Glutamatergic neuron (in vitro differentiated cells): ENCODE measurements at regions not wholly inside any gene's neighbourhood (a gene's known extent, or its start where the extent isn't known, plus 50 kb on each side); places are given as distances from the start of the nearest gene placed in this dataset.

ENCODE experiments used
- DNase-seq: peaks from one replicate; pipeline ENCODE4 v3.0.0; 2022
- H3K27ac Mint-ChIP-seq: one replicate; pipeline ENCODE4 v1.8.0; 2020; ENCODE audit warnings: mild to moderate bottlenecking, mixed read lengths, inconsistent platforms; ENCODE audit not compliant: unreplicated experiment
- H3K27me3 Mint-ChIP-seq: one replicate; pipeline ENCODE4 v1.8.0; 2020; ENCODE audit warnings: mild to moderate bottlenecking, moderate library complexity, mixed read lengths, inconsistent platforms; ENCODE audit not compliant: unreplicated experiment
- H3K36me3 Mint-ChIP-seq: one replicate; pipeline ENCODE4 v1.8.0; 2020; ENCODE audit warnings: mild to moderate bottlenecking, mixed read lengths, inconsistent platforms; ENCODE audit not compliant: unreplicated experiment
- H3K4me1 Mint-ChIP-seq: one replicate; pipeline ENCODE4 v1.8.0; 2020; ENCODE audit warnings: mild to moderate bottlenecking, low read depth, mixed read lengths, inconsistent platforms; ENCODE audit not compliant: unreplicated experiment
- H3K4me3 Mint-ChIP-seq: one replicate; pipeline ENCODE4 v1.8.0; 2020; ENCODE audit warnings: mild to moderate bottlenecking, mixed read lengths, inconsistent platforms; ENCODE audit not compliant: unreplicated experiment
- H3K9me3 Mint-ChIP-seq: one replicate; pipeline ENCODE4 v1.8.0; 2020; ENCODE audit warnings: mild to moderate bottlenecking, moderate library complexity, mixed read lengths, inconsistent platforms; ENCODE audit not compliant: unreplicated experiment
- TF ChIP-seq, protein P1 (sequence below): fragments of 200-600 bp; sonication (generic); IDR thresholded peaks from one replicate; pipeline ENCODE4 v1.5.0; 2021; ENCODE audit not compliant: partially characterized antibody, unreplicated experiment

- Mint-ChIP-seq H3K27ac (no peak overlapping the region), H3K36me3 (no peaks in the 10 kb centered on the region), H3K4me1 (no peaks in the 10 kb centered on the region), H3K27me3 (no peaks in the 10 kb centered on the region), H3K9me3 (no peaks in the 10 kb centered on the region), H3K4me3 (no peak overlapping the region)
- TF ChIP-seq, protein P1, sequence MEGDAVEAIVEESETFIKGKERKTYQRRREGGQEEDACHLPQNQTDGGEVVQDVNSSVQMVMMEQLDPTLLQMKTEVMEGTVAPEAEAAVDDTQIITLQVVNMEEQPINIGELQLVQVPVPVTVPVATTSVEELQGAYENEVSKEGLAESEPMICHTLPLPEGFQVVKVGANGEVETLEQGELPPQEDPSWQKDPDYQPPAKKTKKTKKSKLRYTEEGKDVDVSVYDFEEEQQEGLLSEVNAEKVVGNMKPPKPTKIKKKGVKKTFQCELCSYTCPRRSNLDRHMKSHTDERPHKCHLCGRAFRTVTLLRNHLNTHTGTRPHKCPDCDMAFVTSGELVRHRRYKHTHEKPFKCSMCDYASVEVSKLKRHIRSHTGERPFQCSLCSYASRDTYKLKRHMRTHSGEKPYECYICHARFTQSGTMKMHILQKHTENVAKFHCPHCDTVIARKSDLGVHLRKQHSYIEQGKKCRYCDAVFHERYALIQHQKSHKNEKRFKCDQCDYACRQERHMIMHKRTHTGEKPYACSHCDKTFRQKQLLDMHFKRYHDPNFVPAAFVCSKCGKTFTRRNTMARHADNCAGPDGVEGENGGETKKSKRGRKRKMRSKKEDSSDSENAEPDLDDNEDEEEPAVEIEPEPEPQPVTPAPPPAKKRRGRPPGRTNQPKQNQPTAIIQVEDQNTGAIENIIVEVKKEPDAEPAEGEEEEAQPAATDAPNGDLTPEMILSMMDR, result no peak
- no peak for DNase-seq
Measured at GRCh38 chr13:55307909-55308308, 1832.8 kb upstream of the PRR20A start.

DNA sequence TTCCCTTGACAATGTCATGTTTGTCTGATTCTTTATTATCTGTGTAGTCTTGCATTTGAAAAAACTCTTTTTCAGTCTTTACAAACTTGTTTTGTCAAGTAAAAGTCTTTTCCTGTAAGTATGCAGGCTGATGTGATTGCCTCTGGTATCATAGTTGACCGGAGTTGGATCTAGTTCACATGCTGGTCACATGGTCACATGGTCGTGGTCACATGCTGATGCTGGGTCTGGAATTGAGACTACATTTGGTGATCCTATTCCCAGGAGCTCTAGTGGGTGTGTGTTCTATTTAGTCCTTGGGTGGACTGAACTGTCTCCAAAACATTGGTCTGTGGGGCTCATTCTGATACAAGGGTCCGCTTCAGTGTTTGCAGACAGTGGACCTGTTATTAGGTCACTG, 1798.8 kb upstream of the PRR20A start:
- Mint-ChIP-seq H3K9me3 (no peaks in the 10 kb centered on the region), H3K27me3 (no peaks in the 10 kb centered on the region), H3K36me3 (no peaks in the 10 kb centered on the region), H3K4me1 (peaks cover 7% of the 10 kb centered on the region), H3K27ac (no peak overlapping the region), H3K4me3 (no peak overlapping the region)
- no peak for DNase-seq
- TF ChIP-seq, protein P1, result no peak

DNA sequence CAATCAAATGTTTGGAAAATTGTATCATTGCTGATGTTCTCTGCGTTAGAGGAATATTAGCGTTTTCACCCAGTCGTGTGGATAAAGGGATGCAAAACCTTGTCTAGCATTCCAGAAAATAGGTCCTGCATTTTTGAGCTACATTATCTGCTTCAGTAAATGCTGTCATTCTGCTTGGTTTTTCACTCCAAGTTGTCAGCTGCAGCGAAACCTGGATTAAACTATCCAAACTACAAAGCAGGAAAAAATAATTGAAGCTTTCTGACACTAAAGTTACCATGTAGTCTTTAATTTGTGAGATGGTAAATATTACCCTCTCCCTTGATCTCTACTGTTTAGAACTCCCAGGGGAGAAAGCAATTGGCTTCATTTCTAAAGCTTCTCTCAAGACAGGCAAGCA, 1795.5 kb upstream of the PRR20A start:
- no peaks in the 10 kb centered on the region for H3K36me3 Mint-ChIP-seq
- no peak overlapping the region for H3K4me3 Mint-ChIP-seq
- no peaks in the 10 kb centered on the region for H3K9me3 Mint-ChIP-seq
- peaks cover 7% of the 10 kb centered on the region for H3K4me1 Mint-ChIP-seq
- DNase-seq, result no peak
- TF ChIP-seq, protein P1, result no peak
- H3K27me3 Mint-ChIP-seq, result no peaks in the 10 kb centered on the region
- no peak overlapping the region for H3K27ac Mint-ChIP-seq

DNA sequence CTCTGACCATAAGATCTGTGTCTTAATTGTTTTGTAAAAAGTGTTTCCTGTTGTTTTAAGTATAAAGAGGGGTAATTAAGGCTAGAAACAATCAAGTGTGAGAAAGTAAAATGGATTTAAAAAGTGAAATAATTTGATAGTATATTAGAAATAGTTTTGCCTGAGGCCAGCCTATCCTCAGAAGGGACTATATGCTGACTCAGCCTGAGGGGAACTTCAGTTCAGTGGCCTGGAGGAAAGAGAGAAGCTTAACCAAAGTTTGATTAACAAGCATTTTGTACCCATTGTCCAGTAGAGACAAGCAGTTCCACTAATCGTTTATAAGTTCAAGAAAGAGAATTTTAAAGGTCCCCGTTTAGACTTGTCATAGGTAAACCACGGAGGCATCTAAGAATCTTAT, 1793.2 kb upstream of the PRR20A start:
- Mint-ChIP-seq H3K36me3 (no peaks in the 10 kb centered on the region), H3K4me3 (no peak overlapping the region), H3K9me3 (no peaks in the 10 kb centered on the region), H3K27me3 (no peaks in the 10 kb centered on the region), H3K4me1 (peaks cover 7% of the 10 kb centered on the region), H3K27ac (no peak overlapping the region)
- DNase-seq, result no peak
- TF ChIP-seq, protein P1, result no peak

DNA sequence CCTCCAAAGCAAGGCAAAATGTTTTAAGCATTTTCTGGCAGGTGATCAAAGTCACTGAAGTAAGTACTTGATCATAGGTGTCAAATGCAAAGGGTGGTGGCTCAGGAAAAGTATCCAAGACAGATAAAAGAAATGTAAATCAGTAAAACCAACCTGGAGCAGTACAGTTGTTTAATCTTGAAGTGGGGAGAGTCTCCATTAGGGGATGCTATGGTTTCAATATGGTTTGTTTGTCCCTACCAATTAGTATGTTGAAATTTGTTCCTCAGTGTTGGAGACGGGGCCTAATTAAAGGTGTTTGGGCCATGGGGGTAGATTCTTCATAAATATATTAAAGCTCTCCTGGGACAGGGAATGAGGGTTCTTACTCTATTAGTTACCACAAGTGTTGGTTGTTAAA, 1781.7 kb upstream of the PRR20A start:
- Mint-ChIP-seq H3K4me1 (peaks cover 2% of the 10 kb centered on the region), H3K4me3 (no peak overlapping the region), H3K27me3 (no peaks in the 10 kb centered on the region), H3K27ac (no peak overlapping the region), H3K9me3 (no peaks in the 10 kb centered on the region), H3K36me3 (no peaks in the 10 kb centered on the region)
- TF ChIP-seq, protein P1, result no peak
- no peak for DNase-seq
